ENCODE measurements at regions not wholly inside any gene's neighbourhood (a gene's known extent, or its start where the extent isn't known, plus 50 kb on each side); places are given as distances from the start of the nearest gene placed in this dataset.

DNA sequence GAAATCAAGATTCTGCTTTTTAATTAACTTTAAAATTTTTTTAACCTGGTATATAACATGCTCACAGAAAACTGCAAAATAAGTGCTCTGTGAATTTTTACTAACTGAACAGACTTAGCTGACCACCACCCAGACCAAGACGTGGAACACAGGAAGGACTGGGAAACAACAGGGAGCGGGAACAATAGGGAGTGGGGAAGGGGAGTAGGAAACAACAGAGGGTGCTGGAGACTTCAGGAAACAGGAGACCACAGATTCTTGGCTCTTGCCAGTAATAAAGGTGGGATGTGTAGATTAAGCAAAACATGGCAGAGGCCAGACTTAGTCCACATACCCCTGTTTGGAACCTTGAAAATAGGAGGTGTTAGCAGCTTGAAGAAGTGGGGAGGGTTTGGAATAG, 51.4 kb upstream of the TMCC3 start:
- TF ChIP-seq, protein P1, sequence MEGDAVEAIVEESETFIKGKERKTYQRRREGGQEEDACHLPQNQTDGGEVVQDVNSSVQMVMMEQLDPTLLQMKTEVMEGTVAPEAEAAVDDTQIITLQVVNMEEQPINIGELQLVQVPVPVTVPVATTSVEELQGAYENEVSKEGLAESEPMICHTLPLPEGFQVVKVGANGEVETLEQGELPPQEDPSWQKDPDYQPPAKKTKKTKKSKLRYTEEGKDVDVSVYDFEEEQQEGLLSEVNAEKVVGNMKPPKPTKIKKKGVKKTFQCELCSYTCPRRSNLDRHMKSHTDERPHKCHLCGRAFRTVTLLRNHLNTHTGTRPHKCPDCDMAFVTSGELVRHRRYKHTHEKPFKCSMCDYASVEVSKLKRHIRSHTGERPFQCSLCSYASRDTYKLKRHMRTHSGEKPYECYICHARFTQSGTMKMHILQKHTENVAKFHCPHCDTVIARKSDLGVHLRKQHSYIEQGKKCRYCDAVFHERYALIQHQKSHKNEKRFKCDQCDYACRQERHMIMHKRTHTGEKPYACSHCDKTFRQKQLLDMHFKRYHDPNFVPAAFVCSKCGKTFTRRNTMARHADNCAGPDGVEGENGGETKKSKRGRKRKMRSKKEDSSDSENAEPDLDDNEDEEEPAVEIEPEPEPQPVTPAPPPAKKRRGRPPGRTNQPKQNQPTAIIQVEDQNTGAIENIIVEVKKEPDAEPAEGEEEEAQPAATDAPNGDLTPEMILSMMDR (IDR thresholded peaks at IDR 0.05) = no peak
- TF ChIP-seq POLR2A (IDR thresholded peaks at IDR 0.05) = no peak
